ENCODE measurements at regions not wholly inside any gene's neighbourhood (a gene's known extent, or its start where the extent isn't known, plus 50 kb on each side); places are given as distances from the start of the nearest gene placed in this dataset.

GRCh38 chr13:22047082-22047784 lies 376.4 kb downstream of the FGF9 start:
- ChIA-PET POLR2A (no interaction called here), CTCF (no interaction called here)
- no peak for ATAC-seq
- no peaks in the 10 kb centered on the region for H3K36me3 ChIP-seq (ENCODE audit: control insufficient read depth, insufficient read depth, low read length)
- no peaks in the 10 kb centered on the region for H3K27me3 ChIP-seq (ENCODE audit: control insufficient read depth, insufficient read depth, low read length)
- intact Hi-C loops (cut with micrococcal nuclease; ENCODE audit: unreplicated experiment) (no loop called here), in situ Hi-C loops (cut with HindIII; ENCODE audit: low pct_unique_long_range_greater_than_20kb, low sequenced_read_pairs) (no loop called here)
- no peak overlapping the region for H3K4me3 ChIP-seq (ENCODE audit: low read depth in 2 of 2, low read length in 2 of 2)
- TF ChIP-seq SIN3A (IDR thresholded peaks at IDR 0.05; ENCODE audit: borderline replicate concordance, insufficient read depth, low read depth, low read length) (no peak), POLR2AphosphoS5 (IDR thresholded peaks at IDR 0.05; ENCODE audit: low read depth, low read length) (no peak), CTCF (IDR thresholded peaks at IDR 0.05) (no peak), REST (IDR thresholded peaks at IDR 0.05; ENCODE audit: insufficient read depth in 1 of 2, low read depth in 2 of 2, low read length in 1 of 2) (no peak), TCF7L2 (IDR thresholded peaks at IDR 0.05; ENCODE audit: low read depth, low read length) (no peak)
- H3K27ac ChIP-seq (ENCODE audit: low read length) = no peak overlapping the region
- no TSS peak for BruUV-seq (replicated peaks)
- no peaks in the 10 kb centered on the region for H3K9me3 ChIP-seq (ENCODE audit: control insufficient read depth, insufficient read depth, low read depth, low read length)
- H3K4me1 ChIP-seq (ENCODE audit: control insufficient read depth, insufficient read depth, low read length) = no peaks in the 10 kb centered on the region
- no peak for DNase-seq (ENCODE audit: low read depth, low spot score)

- POLR2A ChIA-PET = no interaction called here
These were observed 376.9 kb downstream of the FGF9 start for GRCh38 chr13:22047785-22048104.

More at GRCh38 chr13:22047785-22048104, 376.9 kb downstream of the FGF9 start:
- ATAC-seq (no peak), DNase-seq (ENCODE audit: low read depth, low spot score) (no peak)
- in situ Hi-C loops (cut with HindIII; ENCODE audit: low pct_unique_long_range_greater_than_20kb, low sequenced_read_pairs) (no loop called here), intact Hi-C loops (cut with micrococcal nuclease; ENCODE audit: unreplicated experiment) (no loop called here)
- H3K27me3 ChIP-seq (ENCODE audit: control insufficient read depth, insufficient read depth, low read length) = no peaks in the 10 kb centered on the region
- no peak for TF ChIP-seq REST (IDR thresholded peaks at IDR 0.05; ENCODE audit: insufficient read depth in 1 of 2, low read depth in 2 of 2, low read length in 1 of 2)
- no peak for TF ChIP-seq SIN3A (IDR thresholded peaks at IDR 0.05; ENCODE audit: borderline replicate concordance, insufficient read depth, low read depth, low read length)
- TF ChIP-seq TCF7L2 (IDR thresholded peaks at IDR 0.05; ENCODE audit: low read depth, low read length) = no peak
- TF ChIP-seq CTCF (IDR thresholded peaks at IDR 0.05) = no peak
- no peak for TF ChIP-seq POLR2AphosphoS5 (IDR thresholded peaks at IDR 0.05; ENCODE audit: low read depth, low read length)
- CTCF ChIA-PET = no interaction called here
- H3K27ac ChIP-seq (ENCODE audit: low read length) = no peak overlapping the region
- H3K36me3 ChIP-seq (ENCODE audit: control insufficient read depth, insufficient read depth, low read length) = no peaks in the 10 kb centered on the region
- no TSS peak for BruUV-seq (replicated peaks)
- no peaks in the 10 kb centered on the region for H3K9me3 ChIP-seq (ENCODE audit: control insufficient read depth, insufficient read depth, low read depth, low read length)
- H3K4me3 ChIP-seq (ENCODE audit: low read depth in 2 of 2, low read length in 2 of 2) = no peak overlapping the region
- no peaks in the 10 kb centered on the region for H3K4me1 ChIP-seq (ENCODE audit: control insufficient read depth, insufficient read depth, low read length)
